Stimulated activated memory B cell treated with anti-CD40 and anti-IgM and Interleukin-4, amounts not matched to agents 10 μg/mL and 1 μg/mL and 100 μg/mL, for 72 hours (primary cell): ENCODE measurements at regions not wholly inside any gene's neighbourhood (a gene's known extent, or its start where the extent isn't known, plus 50 kb on each side); places are given as distances from the start of the nearest gene placed in this dataset.

ENCODE experiments used
- ATAC-seq: fragments of 150-1000 bp; cut with Tn5 transposase; 2 replicates; pipeline ENCODE4 v1.10.0; 2021
- H3K27ac Mint-ChIP-seq: one replicate; pipeline ENCODE4 v1.8.0; 2022; ENCODE audit warnings: mild to moderate bottlenecking, mixed read lengths
- H3K27me3 Mint-ChIP-seq: one replicate; pipeline ENCODE4 v1.8.0; 2022; ENCODE audit warnings: mixed read lengths
- H3K36me3 Mint-ChIP-seq: one replicate; pipeline ENCODE4 v1.8.0; 2022; ENCODE audit warnings: mixed read lengths
- H3K4me1 Mint-ChIP-seq: one replicate; pipeline ENCODE4 v1.8.0; 2022; ENCODE audit warnings: mixed read lengths
- H3K4me3 Mint-ChIP-seq: one replicate; pipeline ENCODE4 v1.8.0; 2022; ENCODE audit warnings: mild to moderate bottlenecking, moderate library complexity, mixed read lengths
- H3K9me3 Mint-ChIP-seq: one replicate; pipeline ENCODE4 v1.8.0; 2022; ENCODE audit warnings: mixed read lengths

- H3K27me3 Mint-ChIP-seq: no peaks in the 10 kb centered on the region
- no peaks in the 10 kb centered on the region for H3K4me1 Mint-ChIP-seq
- ATAC-seq: no peak
- H3K9me3 Mint-ChIP-seq: peaks cover 16% of the 10 kb centered on the region
- H3K36me3 Mint-ChIP-seq: no peaks in the 10 kb centered on the region
- no peak overlapping the region for H3K27ac Mint-ChIP-seq
- no peak overlapping the region for H3K4me3 Mint-ChIP-seq
Observed at GRCh38 chr5:26727916-26728315, 310.5 kb downstream of the CDH9 start.

GRCh38 chr5:26719803-26720202 is 318.6 kb downstream of the CDH9 start:
- Mint-ChIP-seq H3K27ac (no peak overlapping the region), H3K4me3 (no peak overlapping the region), H3K36me3 (no peaks in the 10 kb centered on the region), H3K9me3 (peaks cover 8% of the 10 kb centered on the region), H3K4me1 (no peaks in the 10 kb centered on the region), H3K27me3 (no peaks in the 10 kb centered on the region)
- ATAC-seq: no peak

- Mint-ChIP-seq H3K36me3 (no peaks in the 10 kb centered on the region), H3K4me3 (no peak overlapping the region)
Observed at GRCh38 chr5:26700759-26701384, 337.5 kb downstream of the CDH9 start.

GRCh38 chr5:26692952-26693351 is 345.4 kb downstream of the CDH9 start:
- no peak for ATAC-seq
- no peaks in the 10 kb centered on the region for H3K36me3 Mint-ChIP-seq
- no peak overlapping the region for H3K27ac Mint-ChIP-seq
- H3K4me1 Mint-ChIP-seq: no peaks in the 10 kb centered on the region
- H3K27me3 Mint-ChIP-seq: no peaks in the 10 kb centered on the region
- peaks cover 13% of the 10 kb centered on the region for H3K9me3 Mint-ChIP-seq
- no peak overlapping the region for H3K4me3 Mint-ChIP-seq

More at GRCh38 chr5:26700759-26701384, 337.5 kb downstream of the CDH9 start:
- no peak overlapping the region for H3K27ac Mint-ChIP-seq
- H3K27me3 Mint-ChIP-seq: no peaks in the 10 kb centered on the region
- no peak for ATAC-seq
- H3K4me1 Mint-ChIP-seq: no peaks in the 10 kb centered on the region
- H3K9me3 Mint-ChIP-seq: peaks cover 5% of the 10 kb centered on the region

- H3K36me3 Mint-ChIP-seq: no peaks in the 10 kb centered on the region
- no peaks in the 10 kb centered on the region for H3K27me3 Mint-ChIP-seq
- no peak overlapping the region for H3K27ac Mint-ChIP-seq
- peaks cover 9% of the 10 kb centered on the region for H3K9me3 Mint-ChIP-seq
- no peak for ATAC-seq
- H3K4me3 Mint-ChIP-seq: no peak overlapping the region
- no peaks in the 10 kb centered on the region for H3K4me1 Mint-ChIP-seq
Observed at GRCh38 chr5:26691486-26691885, 346.9 kb downstream of the CDH9 start.

- H3K9me3 Mint-ChIP-seq: peaks cover 9% of the 10 kb centered on the region
- no peak for ATAC-seq
- no peaks in the 10 kb centered on the region for H3K4me1 Mint-ChIP-seq
- no peaks in the 10 kb centered on the region for H3K27me3 Mint-ChIP-seq
- no peaks in the 10 kb centered on the region for H3K36me3 Mint-ChIP-seq
- no peak overlapping the region for H3K4me3 Mint-ChIP-seq
- no peak overlapping the region for H3K27ac Mint-ChIP-seq
Observed at GRCh38 chr5:26690511-26690910, 347.9 kb downstream of the CDH9 start.

- no peak overlapping the region for H3K27ac Mint-ChIP-seq
Observed at GRCh38 chr5:26681861-26682260, 356.5 kb downstream of the CDH9 start.

GRCh38 chr5:26674846-26675245 is 363.5 kb downstream of the CDH9 start:
- no peak for ATAC-seq
- no peak overlapping the region for H3K4me3 Mint-ChIP-seq
- peaks cover 6% of the 10 kb centered on the region for H3K9me3 Mint-ChIP-seq
- H3K27me3 Mint-ChIP-seq: no peaks in the 10 kb centered on the region
- no peak overlapping the region for H3K27ac Mint-ChIP-seq
- no peaks in the 10 kb centered on the region for H3K4me1 Mint-ChIP-seq
- no peaks in the 10 kb centered on the region for H3K36me3 Mint-ChIP-seq

More at GRCh38 chr5:26681861-26682260, 356.5 kb downstream of the CDH9 start:
- Mint-ChIP-seq H3K36me3 (no peaks in the 10 kb centered on the region), H3K27me3 (no peaks in the 10 kb centered on the region), H3K9me3 (peaks cover 9% of the 10 kb centered on the region), H3K4me1 (no peaks in the 10 kb centered on the region), H3K4me3 (no peak overlapping the region)
- no peak for ATAC-seq

- Mint-ChIP-seq H3K9me3 (peaks cover 6% of the 10 kb centered on the region), H3K36me3 (no peaks in the 10 kb centered on the region), H3K27me3 (no peaks in the 10 kb centered on the region), H3K27ac (no peak overlapping the region), H3K4me3 (no peak overlapping the region), H3K4me1 (no peaks in the 10 kb centered on the region)
- ATAC-seq: peak; percentile 47
Observed at GRCh38 chr5:26669523-26669922, 368.9 kb downstream of the CDH9 start.

GRCh38 chr5:26669031-26669430 is 369.4 kb downstream of the CDH9 start:
- no peaks in the 10 kb centered on the region for H3K27me3 Mint-ChIP-seq
- H3K4me1 Mint-ChIP-seq: no peaks in the 10 kb centered on the region
- ATAC-seq: no peak
- H3K4me3 Mint-ChIP-seq: no peak overlapping the region
- H3K27ac Mint-ChIP-seq: no peak overlapping the region
- peaks cover 6% of the 10 kb centered on the region for H3K9me3 Mint-ChIP-seq
- H3K36me3 Mint-ChIP-seq: no peaks in the 10 kb centered on the region

GRCh38 chr5:26666371-26666770 is 372.0 kb downstream of the CDH9 start:
- Mint-ChIP-seq H3K4me1 (no peaks in the 10 kb centered on the region), H3K27me3 (no peaks in the 10 kb centered on the region), H3K36me3 (no peaks in the 10 kb centered on the region), H3K4me3 (no peak overlapping the region), H3K9me3 (no peaks in the 10 kb centered on the region), H3K27ac (no peak overlapping the region)
- no peak for ATAC-seq

- peaks cover 3% of the 10 kb centered on the region for H3K9me3 Mint-ChIP-seq
- H3K27me3 Mint-ChIP-seq: no peaks in the 10 kb centered on the region
- no peak overlapping the region for H3K27ac Mint-ChIP-seq
- H3K36me3 Mint-ChIP-seq: no peaks in the 10 kb centered on the region
- no peak for ATAC-seq
- H3K4me3 Mint-ChIP-seq: no peak overlapping the region
- H3K4me1 Mint-ChIP-seq: no peaks in the 10 kb centered on the region
Observed at GRCh38 chr5:26663500-26663899, 374.9 kb downstream of the CDH9 start.

- Mint-ChIP-seq H3K4me3 (no peak overlapping the region), H3K27ac (no peak overlapping the region), H3K9me3 (peaks cover 3% of the 10 kb centered on the region), H3K27me3 (no peaks in the 10 kb centered on the region), H3K4me1 (no peaks in the 10 kb centered on the region), H3K36me3 (no peaks in the 10 kb centered on the region)
- ATAC-seq: no peak
Observed at GRCh38 chr5:26662806-26663360, 375.5 kb downstream of the CDH9 start.

GRCh38 chr5:26660116-26660515 is 378.3 kb downstream of the CDH9 start:
- Mint-ChIP-seq H3K27ac (no peak overlapping the region), H3K9me3 (peaks cover 8% of the 10 kb centered on the region), H3K4me3 (no peak overlapping the region), H3K36me3 (no peaks in the 10 kb centered on the region), H3K27me3 (no peaks in the 10 kb centered on the region), H3K4me1 (no peaks in the 10 kb centered on the region)
- no peak for ATAC-seq

GRCh38 chr5:26649000-26649399 is 389.4 kb downstream of the CDH9 start:
- H3K36me3 Mint-ChIP-seq: no peaks in the 10 kb centered on the region
- H3K4me3 Mint-ChIP-seq: no peak overlapping the region
- H3K9me3 Mint-ChIP-seq: peaks cover 9% of the 10 kb centered on the region
- no peak overlapping the region for H3K27ac Mint-ChIP-seq
- no peaks in the 10 kb centered on the region for H3K27me3 Mint-ChIP-seq
- ATAC-seq: no peak
- H3K4me1 Mint-ChIP-seq: no peaks in the 10 kb centered on the region

- H3K4me1 Mint-ChIP-seq: no peaks in the 10 kb centered on the region
- H3K27ac Mint-ChIP-seq: no peak overlapping the region
- no peak for ATAC-seq
- no peaks in the 10 kb centered on the region for H3K27me3 Mint-ChIP-seq
- H3K36me3 Mint-ChIP-seq: no peaks in the 10 kb centered on the region
- H3K9me3 Mint-ChIP-seq: peaks cover 9% of the 10 kb centered on the region
- H3K4me3 Mint-ChIP-seq: no peak overlapping the region
Observed at GRCh38 chr5:26647781-26648180, 390.6 kb downstream of the CDH9 start.
